Activated naive CD4-positive, alpha-beta T cell treated with anti-CD3 and anti-CD28 coated beads for 36 hours (primary cell): ENCODE measurements at regions not wholly inside any gene's neighbourhood (a gene's known extent, or its start where the extent isn't known, plus 50 kb on each side); places are given as distances from the start of the nearest gene placed in this dataset.

Experiments
- CTCF ChIA-PET: fragments of 350-600 bp; sonication (Branson Sonifier 250); formaldehyde crosslinking; loops from one replicate; lab custom pipeline; 2021; ENCODE audit warnings: antibody characterized with exemption; lab: Charles Lee
- DNase-seq: peaks from one replicate; pipeline ENCODE4 v3.0.0-alpha.2; 2020
- H3K27ac Mint-ChIP-seq: one replicate; pipeline ENCODE4 v1.8.0; 2021; ENCODE audit warnings: mild to moderate bottlenecking, mixed read lengths
- H3K27me3 Mint-ChIP-seq: one replicate; pipeline ENCODE4 v1.8.0; 2021; ENCODE audit warnings: low read depth, mixed read lengths
- H3K36me3 Mint-ChIP-seq: one replicate; pipeline ENCODE4 v1.8.0; 2021; ENCODE audit warnings: low read depth, mixed read lengths
- H3K4me1 Mint-ChIP-seq: one replicate; pipeline ENCODE4 v1.8.0; 2021; ENCODE audit warnings: low read depth, mixed read lengths
- H3K4me3 Mint-ChIP-seq: one replicate; pipeline ENCODE4 v1.8.0; 2021; ENCODE audit warnings: mild to moderate bottlenecking, moderate library complexity, mixed read lengths
- H3K9me3 Mint-ChIP-seq: one replicate; pipeline ENCODE4 v1.8.0; 2021; ENCODE audit warnings: mixed read lengths
- intact Hi-C: fragments of 100-400 bp; cut with micrococcal nuclease; formaldehyde crosslinking; loops from one replicate; pipeline ENCODE4 v1.15.1; 2023

DNA sequence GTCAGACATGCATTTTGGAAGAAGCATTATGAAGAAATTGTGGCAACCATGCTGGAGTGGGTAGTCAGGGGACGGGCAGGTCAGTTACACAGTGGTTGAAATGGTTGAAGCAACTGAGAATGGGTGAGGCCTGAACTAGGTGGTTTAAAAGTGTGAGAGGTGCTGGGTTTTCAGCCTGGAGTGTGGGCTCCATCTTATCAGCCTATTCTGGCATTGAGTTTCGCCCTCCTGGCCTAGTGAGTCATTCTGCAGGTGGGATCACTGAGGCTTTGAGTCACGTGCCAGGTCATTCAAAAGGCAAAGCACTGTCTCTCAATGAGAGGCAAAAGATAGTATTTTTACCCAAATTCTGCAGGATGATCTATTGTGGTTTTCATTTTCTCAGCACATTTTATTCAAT, 181.9 kb upstream of the CHD6 start:
- no peak for DNase-seq
- CTCF ChIA-PET, result no interaction called here
- intact Hi-C loops, result no loop called here
- Mint-ChIP-seq H3K27me3 (peaks cover 4% of the 10 kb centered on the region), H3K27ac (no peak overlapping the region), H3K4me3 (no peak overlapping the region), H3K9me3 (no peaks in the 10 kb centered on the region), H3K4me1 (no peaks in the 10 kb centered on the region), H3K36me3 (no peaks in the 10 kb centered on the region)

DNA sequence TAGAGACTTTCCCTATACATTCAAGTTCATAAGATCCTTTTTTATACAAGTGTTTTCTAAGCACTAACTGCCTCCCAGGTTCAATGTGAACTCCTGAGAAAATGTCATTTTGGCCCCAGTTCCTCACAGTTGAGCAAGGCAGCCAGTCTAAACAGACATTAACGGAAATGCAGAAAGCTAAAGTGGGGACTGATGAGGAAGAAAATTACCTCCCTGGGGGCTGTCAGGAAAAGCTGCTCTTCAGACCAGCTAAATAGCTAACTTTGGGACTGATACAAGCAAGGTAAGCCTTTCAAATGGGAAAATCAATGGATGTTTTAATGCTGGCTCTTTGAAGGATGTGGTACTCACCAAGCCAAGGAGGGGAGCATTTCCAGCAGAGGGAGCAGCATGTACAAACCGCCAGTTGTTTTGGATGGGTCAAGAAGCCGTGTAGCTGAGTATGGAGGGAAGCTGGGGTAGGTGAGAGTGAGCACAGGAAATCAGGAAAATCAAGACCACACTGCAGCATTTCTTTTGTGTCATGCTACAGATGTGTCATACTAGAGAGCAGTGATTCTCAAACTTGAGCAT, 180.8 kb upstream of the CHD6 start:
- no peaks in the 10 kb centered on the region for H3K4me1 Mint-ChIP-seq
- no peaks in the 10 kb centered on the region for H3K9me3 Mint-ChIP-seq
- no peak overlapping the region for H3K4me3 Mint-ChIP-seq
- no peak for DNase-seq
- CTCF ChIA-PET, result no interaction called here
- no peak overlapping the region for H3K27ac Mint-ChIP-seq
- intact Hi-C loops, result no loop called here
- H3K36me3 Mint-ChIP-seq, result no peaks in the 10 kb centered on the region
- H3K27me3 Mint-ChIP-seq, result peaks cover 4% of the 10 kb centered on the region

DNA sequence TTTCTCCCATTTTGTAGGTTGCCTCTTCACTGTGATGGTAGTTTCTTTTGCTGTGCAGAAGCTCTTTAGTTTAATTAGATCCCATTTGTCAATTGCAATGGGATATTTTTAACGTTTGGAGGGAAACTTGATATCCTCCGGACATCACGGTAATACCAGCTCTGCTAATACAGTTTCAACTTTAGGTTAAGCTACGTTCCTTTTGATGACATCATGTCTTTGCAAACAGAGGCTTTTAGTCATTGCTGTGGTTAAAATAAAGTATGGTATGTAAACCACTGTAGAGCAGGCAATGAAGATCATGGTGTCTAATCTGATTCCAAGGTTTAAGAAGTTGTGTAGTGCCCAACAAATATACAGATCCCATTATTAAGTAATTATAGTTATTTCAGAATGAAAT, 168.0 kb upstream of the CHD6 start:
- no peak for DNase-seq
- H3K27ac Mint-ChIP-seq, result no peak overlapping the region
- H3K9me3 Mint-ChIP-seq, result peaks cover 2% of the 10 kb centered on the region
- no peaks in the 10 kb centered on the region for H3K4me1 Mint-ChIP-seq
- CTCF ChIA-PET, result no interaction called here
- H3K4me3 Mint-ChIP-seq, result no peak overlapping the region
- intact Hi-C loops, result no loop called here
- H3K27me3 Mint-ChIP-seq, result peaks cover 7% of the 10 kb centered on the region
- no peaks in the 10 kb centered on the region for H3K36me3 Mint-ChIP-seq

DNA sequence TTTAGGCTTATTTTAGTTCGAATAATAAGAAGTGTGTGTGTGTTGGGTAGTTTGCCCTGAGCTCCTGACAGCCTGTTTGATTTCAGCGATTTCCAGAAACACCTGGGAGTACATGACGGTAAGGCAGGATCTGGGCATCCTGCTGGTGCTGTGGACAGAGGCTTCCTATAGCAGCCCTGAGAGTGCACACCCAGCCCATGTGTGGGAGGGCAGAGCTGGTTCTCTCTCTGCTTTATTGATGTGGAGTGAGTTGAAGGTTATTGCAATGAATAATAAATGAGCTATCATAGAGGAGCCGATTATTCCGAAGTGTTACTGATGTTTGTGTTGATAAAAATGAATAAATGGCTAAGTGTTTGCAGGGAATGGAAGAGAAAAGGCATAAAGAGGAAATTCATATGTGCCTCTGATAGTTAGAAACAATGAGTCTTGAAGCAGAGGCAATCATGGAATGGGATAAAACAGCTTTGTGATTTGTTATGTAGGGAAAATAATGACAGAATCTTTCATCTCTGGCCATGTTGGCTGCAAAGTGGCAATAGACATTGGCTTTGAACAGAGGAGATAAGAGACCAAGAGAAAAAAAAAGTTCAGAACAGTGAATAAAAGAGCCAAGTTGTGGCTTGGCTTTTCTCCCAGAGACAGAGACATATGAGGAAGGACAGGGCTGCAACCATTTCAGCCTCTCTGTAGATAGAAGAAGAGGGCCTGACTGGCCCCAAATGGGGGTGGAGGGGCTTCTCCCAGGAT, 166.2 kb upstream of the CHD6 start:
- Mint-ChIP-seq H3K27ac (no peak overlapping the region), H3K36me3 (no peaks in the 10 kb centered on the region), H3K27me3 (peaks cover 4% of the 10 kb centered on the region), H3K4me1 (no peaks in the 10 kb centered on the region), H3K4me3 (no peak overlapping the region), H3K9me3 (peaks cover 2% of the 10 kb centered on the region)
- no peak for DNase-seq
- intact Hi-C loops, result no loop called here
- CTCF ChIA-PET, result interaction anchor here (0.6 kb wide), 2 partner anchors 16 to 50 kb away, joined by 3 read pairs; no protein-coding TSS in a partner anchor

- Mint-ChIP-seq H3K27ac (no peak overlapping the region), H3K27me3 (peaks cover 5% of the 10 kb centered on the region), H3K4me1 (no peaks in the 10 kb centered on the region), H3K4me3 (no peak overlapping the region), H3K9me3 (peaks cover 2% of the 10 kb centered on the region), H3K36me3 (no peaks in the 10 kb centered on the region)
- CTCF ChIA-PET, result interaction anchor here (0.6 kb wide), 2 partner anchors 16 to 49 kb away, joined by 3 read pairs; no protein-coding TSS in a partner anchor
- intact Hi-C loops, result no loop called here
- DNase-seq, result no peak
These were observed 165.4 kb upstream of the CHD6 start for GRCh38 chr20:41783423-41784208.

GRCh38 chr20:41782730-41783406, 164.7 kb upstream of the CHD6 start:
- Mint-ChIP-seq H3K27ac (no peak overlapping the region), H3K27me3 (peaks cover 5% of the 10 kb centered on the region), H3K36me3 (no peaks in the 10 kb centered on the region), H3K4me3 (no peak overlapping the region), H3K4me1 (no peaks in the 10 kb centered on the region), H3K9me3 (peaks cover 2% of the 10 kb centered on the region)
- CTCF ChIA-PET, result no interaction called here
- intact Hi-C loops, result no loop called here
- DNase-seq, result no peak

DNA sequence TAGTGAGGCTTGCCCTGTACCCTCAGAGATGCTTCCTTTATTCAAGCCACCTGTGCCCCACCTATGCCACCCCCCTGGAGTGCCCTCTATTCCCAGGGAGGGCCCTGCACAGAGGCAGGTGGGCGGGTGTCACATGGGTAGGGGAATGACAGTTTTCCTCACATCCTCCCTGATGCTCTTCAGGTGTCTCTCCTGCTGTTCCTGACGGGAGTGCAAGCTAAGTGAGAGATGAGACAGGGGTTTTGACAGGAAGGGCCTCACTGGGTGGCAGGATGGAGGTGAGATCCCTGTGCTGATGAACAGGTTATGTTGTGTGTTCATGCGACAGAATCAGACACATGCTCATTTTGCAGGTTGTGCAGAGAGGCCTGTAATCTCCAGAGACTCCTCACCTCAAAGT, 164.1 kb upstream of the CHD6 start:
- H3K9me3 Mint-ChIP-seq, result peaks cover 2% of the 10 kb centered on the region
- peaks cover 8% of the 10 kb centered on the region for H3K27me3 Mint-ChIP-seq
- no peak for DNase-seq
- no peak overlapping the region for H3K4me3 Mint-ChIP-seq
- intact Hi-C loops, result no loop called here
- H3K4me1 Mint-ChIP-seq, result no peaks in the 10 kb centered on the region
- H3K27ac Mint-ChIP-seq, result no peak overlapping the region
- CTCF ChIA-PET, result no interaction called here
- no peaks in the 10 kb centered on the region for H3K36me3 Mint-ChIP-seq

GRCh38 chr20:41776421-41776820, 158.2 kb upstream of the CHD6 start:
- H3K9me3 Mint-ChIP-seq, result no peaks in the 10 kb centered on the region
- DNase-seq, result no peak
- no peaks in the 10 kb centered on the region for H3K36me3 Mint-ChIP-seq
- CTCF ChIA-PET, result interaction anchor here (0.6 kb wide), 1 partner anchor 78 kb away, joined by 3 read pairs; no protein-coding TSS in a partner anchor
- intact Hi-C loops, result no loop called here
- H3K4me3 Mint-ChIP-seq, result no peak overlapping the region
- H3K4me1 Mint-ChIP-seq, result no peaks in the 10 kb centered on the region
- H3K27me3 Mint-ChIP-seq, result peaks cover 11% of the 10 kb centered on the region
- no peak overlapping the region for H3K27ac Mint-ChIP-seq

- Mint-ChIP-seq H3K27ac (no peak overlapping the region), H3K4me3 (no peak overlapping the region), H3K9me3 (no peaks in the 10 kb centered on the region), H3K4me1 (no peaks in the 10 kb centered on the region), H3K36me3 (no peaks in the 10 kb centered on the region), H3K27me3 (peaks cover 8% of the 10 kb centered on the region)
- CTCF ChIA-PET, result interaction anchor here (1.2 kb wide), 1 partner anchor 11 kb away, joined by 3 read pairs; no protein-coding TSS in a partner anchor
- intact Hi-C loops, result no loop called here
- no peak for DNase-seq
These were observed 156.1 kb upstream of the CHD6 start for GRCh38 chr20:41774291-41774690.

DNA sequence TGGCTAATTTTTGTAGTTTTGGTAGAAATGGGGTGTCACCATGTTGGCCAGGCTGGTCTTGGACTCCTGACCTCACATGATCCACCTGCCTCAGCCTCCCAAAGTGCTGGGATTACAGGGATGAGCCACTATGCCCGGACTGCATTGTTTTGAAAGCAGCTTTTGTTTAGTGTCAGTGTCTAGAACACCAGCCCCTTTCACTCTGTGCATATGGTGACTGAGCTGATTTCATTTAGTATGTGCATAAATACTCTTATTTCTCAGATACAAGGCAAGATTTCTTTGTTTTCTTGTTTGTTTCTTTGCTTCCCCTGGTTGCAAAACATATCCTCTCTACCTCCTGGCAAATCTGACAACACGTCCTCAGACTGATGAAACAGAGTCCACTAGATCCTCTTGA, 152.8 kb upstream of the CHD6 start:
- H3K4me1 Mint-ChIP-seq, result no peaks in the 10 kb centered on the region
- CTCF ChIA-PET, result no interaction called here
- H3K9me3 Mint-ChIP-seq, result no peaks in the 10 kb centered on the region
- no peak overlapping the region for H3K27ac Mint-ChIP-seq
- peaks cover 6% of the 10 kb centered on the region for H3K27me3 Mint-ChIP-seq
- no peaks in the 10 kb centered on the region for H3K36me3 Mint-ChIP-seq
- DNase-seq, result no peak
- H3K4me3 Mint-ChIP-seq, result no peak overlapping the region
- intact Hi-C loops, result no loop called here

DNA sequence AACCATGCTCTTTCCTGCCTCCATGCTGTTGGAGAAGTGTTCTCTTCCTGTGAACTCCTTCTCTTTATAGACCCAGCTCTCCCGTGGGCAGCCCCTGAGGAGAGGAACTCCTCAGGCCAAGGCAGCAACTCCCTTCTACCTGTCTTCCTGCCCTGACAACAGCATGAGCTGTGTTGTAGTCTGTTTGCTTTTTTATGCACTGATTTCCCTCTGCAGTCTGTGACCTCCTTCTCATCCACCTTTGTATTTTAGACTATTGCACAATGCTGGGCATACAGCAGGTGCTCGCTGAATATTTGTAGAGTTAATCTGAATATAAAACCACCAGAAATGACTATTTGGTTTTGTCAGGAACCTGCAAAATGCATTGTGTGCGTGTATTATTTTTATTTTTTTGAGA, 152.2 kb upstream of the CHD6 start:
- DNase-seq, result no peak
- no peaks in the 10 kb centered on the region for H3K9me3 Mint-ChIP-seq
- H3K4me1 Mint-ChIP-seq, result no peaks in the 10 kb centered on the region
- CTCF ChIA-PET, result no interaction called here
- peaks cover 9% of the 10 kb centered on the region for H3K27me3 Mint-ChIP-seq
- H3K4me3 Mint-ChIP-seq, result no peak overlapping the region
- H3K36me3 Mint-ChIP-seq, result no peaks in the 10 kb centered on the region
- intact Hi-C loops, result no loop called here
- H3K27ac Mint-ChIP-seq, result no peak overlapping the region

GRCh38 chr20:41769592-41770018, 151.4 kb upstream of the CHD6 start:
- H3K9me3 Mint-ChIP-seq, result no peaks in the 10 kb centered on the region
- H3K27ac Mint-ChIP-seq, result no peak overlapping the region
- CTCF ChIA-PET, result no interaction called here
- no peak overlapping the region for H3K4me3 Mint-ChIP-seq
- no peaks in the 10 kb centered on the region for H3K4me1 Mint-ChIP-seq
- H3K36me3 Mint-ChIP-seq, result no peaks in the 10 kb centered on the region
- no peak for DNase-seq
- H3K27me3 Mint-ChIP-seq, result peaks cover 7% of the 10 kb centered on the region
- intact Hi-C loops, result no loop called here
